HFF-Myc (cell line): ENCODE measurements at regions not wholly inside any gene's neighbourhood (a gene's known extent, or its start where the extent isn't known, plus 50 kb on each side); places are given as distances from the start of the nearest gene placed in this dataset.

Source experiments
- DNase-seq: peaks from one replicate; pipeline ENCODE4 v3.0.0-alpha.2; 2011; ENCODE audit warnings: low read depth; ENCODE audit errors: extremely low read depth
- H3K4me3 ChIP-seq: replicated peaks from 2 replicates; pipeline ENCODE4 v1.5.1; 2011; ENCODE audit warnings: low read depth, mild to moderate bottlenecking, control low read depth, low read length
- TF ChIP-seq, protein P1 (sequence below): IDR thresholded peaks from 2 replicates; pipeline ENCODE4 v1.5.1; 2012; ENCODE audit warnings: mild to moderate bottlenecking, low read depth, low read length, control low read depth; ENCODE audit errors: missing control alignments

DNA sequence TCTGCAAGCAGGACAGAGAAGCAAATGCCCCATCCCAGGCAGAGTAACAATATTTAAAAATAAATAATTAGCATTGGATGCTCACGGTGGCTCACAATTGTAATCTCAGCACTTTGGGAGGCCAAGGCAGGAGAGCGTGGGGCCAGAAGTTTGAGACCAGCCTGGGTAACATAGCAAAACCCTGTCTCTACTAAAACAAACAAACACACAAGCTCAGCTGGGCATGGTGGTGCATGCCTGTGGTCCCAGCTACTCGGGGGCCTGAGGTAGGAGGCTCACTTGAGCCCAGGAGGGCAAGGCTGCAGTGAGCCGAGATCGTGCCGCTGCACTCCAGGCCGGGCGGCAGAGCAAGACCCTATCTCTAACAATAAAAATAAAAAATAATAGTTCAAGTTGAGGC lies 74.7 kb upstream of the NCOR2 start:
- TF ChIP-seq, protein P1, sequence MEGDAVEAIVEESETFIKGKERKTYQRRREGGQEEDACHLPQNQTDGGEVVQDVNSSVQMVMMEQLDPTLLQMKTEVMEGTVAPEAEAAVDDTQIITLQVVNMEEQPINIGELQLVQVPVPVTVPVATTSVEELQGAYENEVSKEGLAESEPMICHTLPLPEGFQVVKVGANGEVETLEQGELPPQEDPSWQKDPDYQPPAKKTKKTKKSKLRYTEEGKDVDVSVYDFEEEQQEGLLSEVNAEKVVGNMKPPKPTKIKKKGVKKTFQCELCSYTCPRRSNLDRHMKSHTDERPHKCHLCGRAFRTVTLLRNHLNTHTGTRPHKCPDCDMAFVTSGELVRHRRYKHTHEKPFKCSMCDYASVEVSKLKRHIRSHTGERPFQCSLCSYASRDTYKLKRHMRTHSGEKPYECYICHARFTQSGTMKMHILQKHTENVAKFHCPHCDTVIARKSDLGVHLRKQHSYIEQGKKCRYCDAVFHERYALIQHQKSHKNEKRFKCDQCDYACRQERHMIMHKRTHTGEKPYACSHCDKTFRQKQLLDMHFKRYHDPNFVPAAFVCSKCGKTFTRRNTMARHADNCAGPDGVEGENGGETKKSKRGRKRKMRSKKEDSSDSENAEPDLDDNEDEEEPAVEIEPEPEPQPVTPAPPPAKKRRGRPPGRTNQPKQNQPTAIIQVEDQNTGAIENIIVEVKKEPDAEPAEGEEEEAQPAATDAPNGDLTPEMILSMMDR: no peak
- DNase-seq: no peak
- no peak overlapping the region for H3K4me3 ChIP-seq

GRCh38 chr12:124641591-124641990 lies 74.2 kb upstream of the NCOR2 start:
- H3K4me3 ChIP-seq: no peak overlapping the region
- DNase-seq: no peak
- TF ChIP-seq, protein P1: no peak

DNA sequence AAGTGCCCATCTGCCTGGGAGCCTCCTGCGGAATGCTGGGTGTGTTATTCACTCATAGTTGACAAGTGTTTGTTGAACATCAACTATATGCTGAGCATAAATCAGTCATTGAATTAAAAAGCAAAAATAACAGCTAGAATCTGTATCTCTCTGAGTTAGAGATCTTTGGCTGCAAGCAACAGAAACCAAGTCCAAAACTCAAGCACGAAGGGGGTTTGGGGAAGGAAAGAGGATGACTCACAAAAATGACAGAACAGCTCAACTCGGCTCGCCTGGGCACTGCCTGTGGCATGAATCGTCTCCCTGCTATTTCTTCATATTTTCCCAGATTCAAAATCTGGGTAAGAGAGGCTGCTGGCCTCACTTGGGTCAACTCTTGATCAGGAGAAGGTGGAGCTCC lies 72.6 kb upstream of the NCOR2 start:
- no peak for DNase-seq
- TF ChIP-seq, protein P1: no peak

GRCh38 chr12:124639122-124639806 lies 71.9 kb upstream of the NCOR2 start:
- H3K4me3 ChIP-seq: no peak overlapping the region
- TF ChIP-seq, protein P1: no peak
- no peak for DNase-seq

More for the DNA sequence above, 72.6 kb upstream of the NCOR2 start:
- H3K4me3 ChIP-seq: no peak overlapping the region

DNA sequence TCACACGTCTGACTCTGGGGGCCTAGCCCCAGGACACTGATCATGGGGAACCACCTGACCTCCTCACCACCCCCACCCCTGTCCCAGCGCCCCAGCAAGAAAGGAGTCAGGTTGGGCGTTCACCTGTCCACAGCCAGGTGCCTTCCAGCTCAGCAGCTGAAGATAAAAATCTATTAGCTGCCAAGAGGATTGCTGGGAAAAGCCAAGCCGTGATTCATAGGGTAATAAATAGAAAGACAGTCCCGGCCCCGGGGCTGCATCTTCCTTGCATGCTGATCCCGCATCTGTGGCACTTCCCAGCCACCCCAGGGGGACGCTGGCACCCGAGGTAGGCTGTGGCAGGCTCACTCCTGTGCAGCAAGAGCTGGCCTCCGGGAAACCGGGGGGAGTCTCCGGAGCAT lies 70.2 kb upstream of the NCOR2 start:
- no peak overlapping the region for H3K4me3 ChIP-seq
- TF ChIP-seq, protein P1: no peak
- no peak for DNase-seq

- H3K4me3 ChIP-seq: no peak overlapping the region
- no peak for DNase-seq
- TF ChIP-seq, protein P1: no peak
These were observed 69.8 kb upstream of the NCOR2 start for GRCh38 chr12:124637163-124637562.
